ENCODE measurements at regions not wholly inside any gene's neighbourhood (a gene's known extent, or its start where the extent isn't known, plus 50 kb on each side); places are given as distances from the start of the nearest gene placed in this dataset.
"Not testable (repeated sequence)": the region's sequence is repeated elsewhere in the genome, so short reads cannot be mapped to it uniquely, and the experiment has no call there.

- FAIRE-seq; DNase-seq (ENCODE audit: low spot score in 2 of 2): not testable (repeated sequence)
These were observed 158.4 kb upstream of the ZNF469 start for GRCh38 chr16:88224131-88224898.

GRCh38 chr16:88225640-88226230 lies 157.0 kb upstream of the ZNF469 start:
- not testable (repeated sequence) for FAIRE-seq; DNase-seq (ENCODE audit: low spot score in 2 of 2)

GRCh38 chr16:88226302-88226701 lies 156.5 kb upstream of the ZNF469 start:
- FAIRE-seq: not testable (repeated sequence)

GRCh38 chr16:88227026-88227721 lies 155.6 kb upstream of the ZNF469 start:
- FAIRE-seq; DNase-seq (ENCODE audit: low spot score in 2 of 2): not testable (repeated sequence)

More at GRCh38 chr16:88226302-88226701, 156.5 kb upstream of the ZNF469 start:
- not testable (repeated sequence) for DNase-seq (ENCODE audit: low spot score in 2 of 2)

- not testable (repeated sequence) for FAIRE-seq; DNase-seq (ENCODE audit: low spot score in 2 of 2)
These were observed 154.9 kb upstream of the ZNF469 start for GRCh38 chr16:88227722-88228482.

DNA sequence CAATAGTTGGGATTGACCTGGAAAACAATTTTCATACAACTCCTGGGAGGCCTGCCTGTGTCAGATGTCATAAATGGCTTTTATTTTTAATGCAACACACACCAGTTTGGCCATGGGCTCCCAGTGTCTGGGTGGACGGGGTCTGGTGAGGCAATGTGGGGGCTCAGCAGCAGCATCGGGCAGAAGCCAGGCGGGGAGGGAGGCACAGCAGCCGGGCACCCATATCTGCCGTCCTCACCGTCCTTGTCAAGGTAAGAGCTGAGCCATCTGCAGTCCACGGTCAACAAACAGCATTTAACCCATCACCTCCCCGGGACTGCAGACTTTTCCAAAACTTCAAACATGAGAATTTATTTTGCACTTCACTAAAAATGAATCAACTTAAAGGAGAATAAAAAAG lies 154.0 kb upstream of the ZNF469 start:
- not testable (repeated sequence) for FAIRE-seq; DNase-seq (ENCODE audit: low spot score in 2 of 2)

DNA sequence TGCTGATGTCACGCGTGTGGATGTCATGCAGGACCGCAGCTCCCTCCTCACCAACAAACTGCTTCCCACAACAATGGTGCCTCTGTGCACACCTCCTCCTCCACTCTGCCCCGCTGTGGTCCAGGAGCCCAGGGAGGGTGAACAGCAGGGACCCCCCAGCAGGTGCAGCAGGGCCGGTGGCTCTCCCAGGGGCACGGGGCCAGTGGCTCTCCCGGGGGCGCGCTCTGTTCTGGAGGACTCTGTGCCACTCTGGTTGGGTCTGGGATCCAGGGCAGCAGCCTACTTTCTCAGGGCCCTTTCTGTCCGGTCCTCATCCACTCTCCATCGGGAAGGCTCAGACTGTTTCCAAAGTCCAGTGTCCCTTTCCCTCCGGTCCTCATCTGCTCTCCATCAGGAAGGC lies 153.0 kb upstream of the ZNF469 start:
- not testable (repeated sequence) for FAIRE-seq; DNase-seq (ENCODE audit: low spot score in 2 of 2)

DNA sequence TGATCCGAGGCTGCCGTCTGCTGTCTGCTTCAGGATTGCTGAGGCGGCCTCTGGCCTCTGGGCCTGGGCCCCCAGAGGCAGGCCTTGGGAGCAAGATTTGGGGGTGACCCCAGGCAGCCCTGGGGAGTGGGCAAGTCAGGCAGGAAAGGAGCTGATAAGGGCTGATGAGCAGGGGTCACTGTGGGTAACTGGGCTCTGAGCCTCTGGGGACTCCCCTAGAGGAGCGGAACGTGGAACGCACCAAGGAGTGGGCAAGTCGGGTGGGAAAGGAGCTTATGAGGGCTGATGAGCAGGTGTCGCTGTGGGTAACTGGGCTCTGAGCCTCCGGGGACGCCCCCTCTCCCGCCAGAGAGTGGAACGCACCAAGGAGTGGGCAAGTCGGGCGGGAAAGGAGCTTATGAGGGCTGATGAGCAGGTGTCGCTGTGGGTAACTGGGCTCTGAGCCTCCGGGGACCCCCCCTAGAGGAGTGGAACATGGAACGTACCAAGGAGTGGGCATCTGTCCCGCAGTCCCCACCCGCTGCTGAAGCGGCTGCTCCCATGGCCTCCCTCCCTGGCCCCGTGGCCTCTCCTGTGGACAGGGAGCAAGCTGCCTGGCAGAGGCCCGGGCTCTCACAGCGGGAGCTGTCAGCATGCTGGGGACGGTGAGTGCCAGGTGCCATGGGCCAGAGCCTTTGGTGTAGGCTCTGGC lies 152.3 kb upstream of the ZNF469 start:
- DNase-seq (ENCODE audit: low spot score in 2 of 2); FAIRE-seq: not testable (repeated sequence)

GRCh38 chr16:88230967-88231615 lies 151.7 kb upstream of the ZNF469 start:
- not testable (repeated sequence) for FAIRE-seq; DNase-seq (ENCODE audit: low spot score in 2 of 2)

DNA sequence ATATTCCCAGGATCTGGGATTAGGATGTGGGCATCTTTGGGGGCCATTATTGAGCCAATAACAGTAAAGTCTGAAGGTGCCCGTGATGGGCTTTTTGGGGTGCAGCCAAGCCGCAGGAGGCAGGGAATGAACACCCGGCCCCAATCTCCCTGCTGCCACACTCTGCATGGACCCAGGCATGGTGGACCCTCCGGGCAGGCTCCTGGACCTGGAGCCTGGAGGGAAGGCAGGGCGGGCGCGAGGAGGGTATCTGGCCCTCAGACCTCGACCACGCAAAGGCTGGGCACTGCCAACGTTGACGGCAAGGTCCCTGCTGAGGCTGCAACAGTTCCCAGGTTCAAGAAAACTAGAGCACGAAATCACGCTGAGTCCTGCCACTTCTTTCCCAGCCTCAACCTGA lies 150.9 kb upstream of the ZNF469 start:
- FAIRE-seq; DNase-seq (ENCODE audit: low spot score in 2 of 2): not testable (repeated sequence)

DNA sequence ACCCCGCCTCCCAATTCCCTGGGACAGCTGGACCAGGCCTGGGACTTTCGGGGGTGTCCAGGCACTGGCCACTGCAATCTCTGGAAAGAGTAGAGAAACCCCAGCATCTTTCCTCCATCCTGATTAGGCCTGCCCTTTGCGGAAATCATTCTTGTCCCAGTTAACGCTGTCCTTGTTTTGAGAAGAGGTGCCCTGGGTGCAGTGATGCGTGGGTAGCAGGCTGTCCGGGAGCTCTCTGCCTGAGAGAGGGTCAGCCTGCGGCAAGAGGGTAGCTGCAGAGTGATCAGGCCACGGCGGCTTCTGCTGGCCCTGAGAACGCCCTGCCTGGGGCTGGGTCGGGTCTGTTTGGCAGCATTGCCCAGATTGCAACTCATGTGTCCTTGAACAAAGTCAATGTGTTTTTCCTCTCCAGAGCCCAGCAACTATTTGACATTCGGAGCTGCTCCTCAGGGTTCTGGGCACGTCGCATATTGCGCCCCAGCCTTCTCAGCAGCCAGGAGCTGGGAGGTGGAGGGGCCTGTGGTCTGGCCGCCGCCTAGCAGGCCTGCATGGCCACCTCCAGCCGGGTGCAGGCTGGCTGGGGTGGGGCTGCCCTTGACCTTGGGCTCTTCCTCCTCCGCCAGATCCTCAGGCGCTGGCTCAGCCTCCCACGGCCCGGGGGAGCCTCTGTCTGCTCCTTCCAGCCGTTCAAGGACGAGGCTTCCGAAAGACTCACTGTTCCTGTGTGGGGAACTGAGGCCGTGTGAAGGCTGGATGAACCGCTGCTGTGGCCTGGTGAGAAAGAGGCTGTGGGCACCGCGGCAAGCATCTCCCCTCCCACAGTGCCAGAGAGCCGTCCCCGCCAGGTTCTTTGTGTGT lies 150.1 kb upstream of the ZNF469 start:
- not testable (repeated sequence) for DNase-seq (ENCODE audit: low spot score in 2 of 2); FAIRE-seq

GRCh38 chr16:88233621-88234420 lies 148.9 kb upstream of the ZNF469 start:
- FAIRE-seq; DNase-seq (ENCODE audit: low spot score in 2 of 2): not testable (repeated sequence)

DNA sequence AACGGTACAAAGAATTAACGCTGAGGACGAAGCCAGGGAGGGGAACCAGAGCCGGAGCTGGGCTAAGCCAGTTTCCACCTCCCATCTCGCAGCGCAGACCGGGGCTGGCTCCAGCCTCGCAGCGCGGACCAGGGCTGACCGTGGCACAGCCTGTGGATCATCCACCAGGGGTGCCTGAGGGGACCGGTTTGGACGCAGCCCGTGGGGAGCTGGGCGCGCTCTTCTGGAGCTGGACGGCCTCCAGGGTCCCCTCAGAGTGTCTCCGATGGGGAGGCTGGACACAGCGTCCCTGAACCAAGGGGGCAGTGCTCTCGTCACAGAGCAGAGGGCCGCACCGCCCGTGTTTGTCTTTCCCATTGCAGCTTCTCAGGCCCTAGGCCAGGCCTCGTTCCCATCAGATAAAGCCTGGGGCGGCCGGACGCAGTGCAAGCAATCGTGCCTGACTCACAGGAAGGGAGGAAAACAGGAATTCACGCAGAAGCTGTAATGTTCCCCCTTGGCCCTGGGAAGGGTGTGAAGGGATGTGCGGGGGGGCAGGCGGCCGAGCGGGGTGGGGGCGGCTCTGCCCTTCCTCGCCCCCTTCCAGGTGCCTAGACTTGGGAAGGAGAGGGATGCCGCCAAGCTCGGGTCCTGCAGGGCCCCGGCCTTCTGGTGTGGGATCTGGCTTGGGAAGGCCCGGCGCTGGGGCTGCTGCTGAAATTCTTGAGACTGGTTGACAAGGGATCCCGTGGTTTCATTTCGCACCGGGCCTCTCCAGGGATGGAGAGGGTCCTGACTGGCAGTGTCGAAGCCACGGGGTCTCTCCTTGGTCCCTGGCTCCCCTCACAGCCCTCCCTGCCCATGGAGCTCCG lies 148.1 kb upstream of the ZNF469 start:
- DNase-seq (ENCODE audit: low spot score in 2 of 2); FAIRE-seq: not testable (repeated sequence)

DNA sequence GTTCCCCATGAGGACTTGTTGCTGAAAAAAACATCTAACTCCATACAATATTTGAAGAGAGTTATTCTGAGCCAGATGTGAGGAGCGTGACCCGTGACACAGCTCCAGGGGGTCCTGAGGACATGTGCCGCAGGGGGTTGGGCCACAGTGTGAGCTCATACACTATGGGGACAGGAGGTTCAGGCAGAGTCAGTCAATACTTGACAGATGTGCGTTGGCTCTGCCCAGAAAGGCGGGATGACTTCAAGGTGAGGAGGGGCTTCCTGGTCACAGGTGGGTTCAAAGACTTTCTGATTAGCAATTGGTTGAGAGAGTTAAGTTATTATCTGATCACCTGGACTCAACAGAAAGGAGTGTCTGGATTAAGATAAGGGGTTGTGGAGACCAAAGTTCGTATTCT lies 147.1 kb upstream of the ZNF469 start:
- FAIRE-seq; DNase-seq (ENCODE audit: low spot score in 2 of 2): not testable (repeated sequence)

DNA sequence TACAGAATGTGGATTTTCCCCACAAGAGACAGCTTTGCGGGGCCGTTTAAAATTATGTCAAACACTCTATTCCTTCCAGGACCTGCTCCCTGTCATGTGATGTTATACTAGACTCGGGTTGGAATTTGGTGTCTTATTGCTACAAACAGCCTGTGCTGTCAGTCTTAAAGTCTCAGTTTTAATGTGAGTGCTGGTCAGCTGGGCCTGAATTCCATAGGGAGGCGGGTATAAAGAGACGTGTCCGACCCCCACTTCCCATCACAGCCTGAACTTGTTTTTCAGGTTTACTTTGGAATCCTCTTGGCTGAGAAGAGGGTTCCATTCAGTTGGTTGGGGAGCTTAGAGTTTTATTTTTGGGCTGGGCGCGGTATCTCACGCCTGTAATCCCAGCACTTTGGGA lies 146.5 kb upstream of the ZNF469 start:
- not testable (repeated sequence) for FAIRE-seq; DNase-seq (ENCODE audit: low spot score in 2 of 2)

DNA sequence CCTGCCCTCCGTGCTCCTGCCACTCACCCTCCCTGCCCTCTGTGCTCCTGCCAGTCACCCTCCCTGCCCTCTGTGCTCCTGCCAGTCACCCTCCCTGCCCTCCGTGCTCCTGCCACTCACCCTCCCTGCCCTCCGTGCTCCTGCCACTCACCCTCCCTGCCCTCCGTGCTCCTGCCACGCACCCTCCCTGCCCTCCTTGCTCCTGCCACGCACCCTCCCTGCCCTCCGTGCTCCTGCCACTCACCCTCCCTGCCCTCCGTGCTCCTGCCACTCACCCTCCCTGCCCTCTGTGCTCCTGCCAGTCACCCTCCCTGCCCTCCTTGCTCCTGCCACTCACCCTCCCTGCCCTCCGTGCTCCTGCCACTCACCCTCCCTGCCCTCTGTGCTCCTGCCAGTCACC lies 145.4 kb upstream of the ZNF469 start:
- FAIRE-seq; DNase-seq (ENCODE audit: low spot score in 2 of 2): not testable (repeated sequence)
